ENCODE measurements at regions not wholly inside any gene's neighbourhood (a gene's known extent, or its start where the extent isn't known, plus 50 kb on each side); places are given as distances from the start of the nearest gene placed in this dataset.

- Histone ChIP-seq H3K9ac (ENCODE audit: low read depth in 1 of 3, low read length in 3 of 3) (no peak overlapping the region), H3K27me3 (ENCODE audit: control insufficient read depth in 3 of 3, insufficient read depth in 3 of 3, low read length in 3 of 3) (peaks cover 4 to 31% (median 31%) of the 10 kb centered on the region in 3 donors), H3K9me3 (ENCODE audit: control insufficient read depth in 3 of 3, low read length in 3 of 3) (no peaks in the 10 kb centered on the region), H3K36me3 (ENCODE audit: control insufficient read depth in 3 of 3, insufficient read depth in 3 of 3, low read length in 3 of 3) (no peaks in the 10 kb centered on the region), H3K4me1 (ENCODE audit: control insufficient read depth in 3 of 3, insufficient read depth in 3 of 3, low read length in 3 of 3) (no peaks in the 10 kb centered on the region), H3K4me3 (ENCODE audit: low read length in 3 of 3) (no peak overlapping the region), H3K27ac (ENCODE audit: low read depth, low read length) (no peak overlapping the region)
These were observed 288.4 kb downstream of the SOX11 start for GRCh38 chr2:5980450-5981190.

DNA sequence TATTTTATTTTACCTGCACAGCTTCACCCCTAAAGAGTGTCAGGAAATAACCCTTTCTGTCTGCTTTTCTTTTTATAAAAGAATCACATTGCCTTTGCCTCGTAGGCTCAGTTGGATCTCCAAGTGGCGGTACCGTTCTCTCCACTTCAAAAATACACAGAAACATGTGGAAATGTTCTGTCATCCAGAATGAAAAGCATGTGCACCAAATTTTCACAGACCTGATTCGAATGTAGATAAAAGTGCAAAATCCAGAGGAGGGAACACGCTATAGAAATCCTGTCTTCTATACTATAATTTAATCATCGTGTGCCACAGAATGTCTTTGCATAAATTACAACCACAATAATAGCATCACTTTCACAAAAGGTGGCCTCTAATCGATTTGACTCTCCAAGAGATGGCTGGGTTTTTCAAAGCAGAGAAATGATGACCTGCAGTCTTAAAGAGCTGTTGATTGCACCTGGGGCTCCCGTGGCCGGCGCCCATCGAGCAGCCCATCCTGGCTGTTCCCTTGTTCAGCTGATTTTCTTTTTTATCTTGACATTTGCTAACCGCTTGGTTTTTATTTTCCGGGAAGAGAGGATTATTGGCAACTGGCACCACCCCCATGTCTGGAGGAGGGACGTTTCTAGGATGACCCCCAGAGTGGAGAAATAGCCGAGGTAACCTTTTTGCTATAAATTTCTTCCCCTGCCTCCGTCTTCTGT, 290.2 kb downstream of the SOX11 start:
- Histone ChIP-seq H3K27me3 (ENCODE audit: control insufficient read depth in 3 of 3, insufficient read depth in 3 of 3, low read length in 3 of 3) (peaks cover 4 to 31% (median 31%) of the 10 kb centered on the region in 3 donors), H3K9ac (ENCODE audit: low read depth in 1 of 3, low read length in 3 of 3) (no peak overlapping the region), H3K4me3 (ENCODE audit: low read length in 3 of 3) (no peak overlapping the region)

DNA sequence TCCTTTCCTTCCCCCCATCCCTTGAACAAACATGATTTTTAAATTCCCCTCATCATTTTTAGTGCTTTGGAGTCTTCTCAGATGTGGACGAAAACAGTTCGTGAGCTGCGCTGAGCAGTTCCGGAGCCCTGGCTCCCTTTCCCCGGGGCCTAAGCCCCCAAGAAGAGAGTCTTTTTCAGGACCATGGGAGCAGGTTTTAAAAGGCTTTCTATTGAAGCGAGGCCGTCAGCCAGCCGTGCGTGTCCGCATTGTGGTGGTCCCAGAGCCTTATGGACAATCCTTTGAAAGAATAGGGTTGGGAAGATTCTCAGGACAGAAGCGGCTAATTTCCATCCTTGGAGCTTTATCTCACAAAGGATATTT, 290.7 kb downstream of the SOX11 start:
- H3K9me3 ChIP-seq (ENCODE audit: control insufficient read depth in 3 of 3, low read length in 3 of 3), result no peaks in the 10 kb centered on the region
- no peaks in the 10 kb centered on the region for H3K36me3 ChIP-seq (ENCODE audit: control insufficient read depth in 3 of 3, insufficient read depth in 3 of 3, low read length in 3 of 3)
- no peak overlapping the region for H3K27ac ChIP-seq (ENCODE audit: low read depth, low read length)
- H3K27me3 ChIP-seq (ENCODE audit: control insufficient read depth in 3 of 3, insufficient read depth in 3 of 3, low read length in 3 of 3), result peaks cover 4 to 31% (median 31%) of the 10 kb centered on the region in 3 donors
- no peak overlapping the region for H3K9ac ChIP-seq (ENCODE audit: low read depth in 1 of 3, low read length in 3 of 3)
- H3K4me3 ChIP-seq (ENCODE audit: low read length in 3 of 3), result no peak overlapping the region
- H3K4me1 ChIP-seq (ENCODE audit: control insufficient read depth in 3 of 3, insufficient read depth in 3 of 3, low read length in 3 of 3), result no peaks in the 10 kb centered on the region

More for the DNA sequence above, 290.2 kb downstream of the SOX11 start:
- H3K4me1 ChIP-seq (ENCODE audit: control insufficient read depth in 3 of 3, insufficient read depth in 3 of 3, low read length in 3 of 3), result no peaks in the 10 kb centered on the region
- no peak overlapping the region for H3K27ac ChIP-seq (ENCODE audit: low read depth, low read length)
- H3K9me3 ChIP-seq (ENCODE audit: control insufficient read depth in 3 of 3, low read length in 3 of 3), result no peaks in the 10 kb centered on the region
- H3K36me3 ChIP-seq (ENCODE audit: control insufficient read depth in 3 of 3, insufficient read depth in 3 of 3, low read length in 3 of 3), result no peaks in the 10 kb centered on the region

GRCh38 chr2:5983511-5984272, 291.5 kb downstream of the SOX11 start:
- Histone ChIP-seq H3K9me3 (ENCODE audit: control insufficient read depth in 3 of 3, low read length in 3 of 3) (no peaks in the 10 kb centered on the region), H3K27me3 (ENCODE audit: control insufficient read depth in 3 of 3, insufficient read depth in 3 of 3, low read length in 3 of 3) (peaks cover 4 to 31% (median 31%) of the 10 kb centered on the region in 3 donors), H3K4me3 (ENCODE audit: low read length in 3 of 3) (no peak overlapping the region), H3K27ac (ENCODE audit: low read depth, low read length) (no peak overlapping the region), H3K36me3 (ENCODE audit: control insufficient read depth in 3 of 3, insufficient read depth in 3 of 3, low read length in 3 of 3) (no peaks in the 10 kb centered on the region), H3K4me1 (ENCODE audit: control insufficient read depth in 3 of 3, insufficient read depth in 3 of 3, low read length in 3 of 3) (no peaks in the 10 kb centered on the region), H3K9ac (ENCODE audit: low read depth in 1 of 3, low read length in 3 of 3) (no peak overlapping the region)

DNA sequence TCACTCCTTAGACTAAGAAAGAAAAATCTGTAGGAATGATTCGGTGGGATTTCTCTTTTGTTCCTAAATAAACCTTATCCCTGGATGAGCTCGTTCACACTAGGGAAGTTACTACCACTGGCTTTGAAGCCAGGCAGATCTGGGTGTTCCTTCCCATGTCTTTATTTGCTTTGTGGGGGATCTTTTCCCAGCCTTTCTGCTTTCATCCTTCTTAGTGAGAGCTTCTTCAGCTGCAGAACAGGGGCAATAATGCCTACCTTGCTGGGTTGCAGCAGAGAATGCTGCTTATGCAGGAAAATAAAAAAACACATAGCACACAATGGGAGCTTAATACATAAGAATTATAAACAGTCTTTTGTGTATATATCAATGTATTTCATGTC, 292.1 kb downstream of the SOX11 start:
- no peaks in the 10 kb centered on the region for H3K4me1 ChIP-seq (ENCODE audit: control insufficient read depth in 3 of 3, insufficient read depth in 3 of 3, low read length in 3 of 3)
- no peaks in the 10 kb centered on the region for H3K9me3 ChIP-seq (ENCODE audit: control insufficient read depth in 3 of 3, low read length in 3 of 3)
- H3K36me3 ChIP-seq (ENCODE audit: control insufficient read depth in 3 of 3, insufficient read depth in 3 of 3, low read length in 3 of 3), result no peaks in the 10 kb centered on the region
- peaks cover 4 to 31% (median 31%) of the 10 kb centered on the region in 3 donors for H3K27me3 ChIP-seq (ENCODE audit: control insufficient read depth in 3 of 3, insufficient read depth in 3 of 3, low read length in 3 of 3)
- no peak overlapping the region for H3K4me3 ChIP-seq (ENCODE audit: low read length in 3 of 3)
- no peak overlapping the region for H3K27ac ChIP-seq (ENCODE audit: low read depth, low read length)
- no peak overlapping the region for H3K9ac ChIP-seq (ENCODE audit: low read depth in 1 of 3, low read length in 3 of 3)

DNA sequence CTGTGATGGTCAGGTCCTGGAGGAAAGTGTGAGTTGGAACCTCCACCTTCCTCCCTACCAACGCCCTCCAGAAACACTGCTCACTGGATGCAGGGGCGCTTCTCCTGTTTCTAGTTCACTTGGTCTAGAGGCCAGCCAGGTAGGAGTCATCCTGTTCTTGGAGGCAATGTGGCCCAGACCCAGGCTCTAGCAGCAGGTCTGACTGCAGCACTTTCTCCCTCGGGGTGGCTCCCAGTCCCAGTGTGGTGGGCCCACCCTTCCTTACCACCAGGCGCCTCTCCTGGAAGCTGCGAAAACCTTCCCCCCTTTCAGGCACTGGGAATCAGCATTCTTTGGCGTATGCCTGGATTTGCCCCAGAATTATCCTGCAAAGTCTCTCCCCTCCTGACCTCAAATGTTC, 292.8 kb downstream of the SOX11 start:
- H3K27me3 ChIP-seq (ENCODE audit: control insufficient read depth in 3 of 3, insufficient read depth in 3 of 3, low read length in 3 of 3), result peaks cover 4 to 31% (median 28%) of the 10 kb centered on the region in 3 donors

DNA sequence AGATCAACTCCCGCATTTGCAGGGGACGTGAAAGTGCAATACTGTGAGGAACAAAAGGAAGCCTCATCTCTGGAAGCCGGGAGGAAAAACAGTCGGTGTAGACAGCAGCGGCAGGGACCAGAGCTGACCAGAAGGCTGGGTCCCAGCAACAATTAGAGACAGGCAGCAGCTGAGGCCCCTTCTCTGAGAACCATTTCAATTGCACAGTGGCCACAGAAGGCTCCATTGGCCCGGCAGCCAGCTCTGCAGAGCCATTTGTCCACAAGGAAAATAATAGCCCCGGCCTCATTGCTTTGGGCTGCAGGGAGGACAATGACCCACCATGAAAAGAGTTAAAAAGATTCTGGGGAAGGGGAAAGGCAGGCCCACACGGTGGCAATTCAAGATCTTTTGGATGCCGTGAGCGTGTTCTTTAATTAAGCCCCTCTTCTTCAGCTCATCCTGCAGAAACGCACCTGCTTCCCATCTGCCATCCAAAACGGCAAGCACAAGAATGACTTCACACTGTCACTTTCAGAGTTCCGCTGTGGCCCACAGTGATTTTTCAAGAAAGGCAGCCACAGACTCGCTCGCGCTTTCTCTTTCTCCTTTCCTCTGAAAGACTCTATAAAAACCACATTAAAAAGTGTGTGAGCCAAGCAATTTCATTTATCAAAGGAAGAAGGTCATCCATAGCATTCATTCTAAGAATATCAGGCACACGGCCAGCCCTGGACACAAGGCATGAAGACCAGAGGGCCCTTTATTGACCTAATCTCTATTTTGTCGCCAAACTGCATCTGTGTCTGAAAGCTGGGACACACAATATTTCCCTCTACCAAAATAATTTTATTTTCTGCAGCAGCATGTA, 293.6 kb downstream of the SOX11 start:
- no peak overlapping the region for H3K4me3 ChIP-seq (ENCODE audit: low read length in 3 of 3)

More for the DNA sequence above, 292.8 kb downstream of the SOX11 start:
- Histone ChIP-seq H3K9me3 (ENCODE audit: control insufficient read depth in 3 of 3, low read length in 3 of 3) (no peaks in the 10 kb centered on the region), H3K4me3 (ENCODE audit: low read length in 3 of 3) (no peak overlapping the region), H3K9ac (ENCODE audit: low read depth in 1 of 3, low read length in 3 of 3) (no peak overlapping the region), H3K27ac (ENCODE audit: low read depth, low read length) (no peak overlapping the region), H3K36me3 (ENCODE audit: control insufficient read depth in 3 of 3, insufficient read depth in 3 of 3, low read length in 3 of 3) (no peaks in the 10 kb centered on the region), H3K4me1 (ENCODE audit: control insufficient read depth in 3 of 3, insufficient read depth in 3 of 3, low read length in 3 of 3) (no peaks in the 10 kb centered on the region)

DNA sequence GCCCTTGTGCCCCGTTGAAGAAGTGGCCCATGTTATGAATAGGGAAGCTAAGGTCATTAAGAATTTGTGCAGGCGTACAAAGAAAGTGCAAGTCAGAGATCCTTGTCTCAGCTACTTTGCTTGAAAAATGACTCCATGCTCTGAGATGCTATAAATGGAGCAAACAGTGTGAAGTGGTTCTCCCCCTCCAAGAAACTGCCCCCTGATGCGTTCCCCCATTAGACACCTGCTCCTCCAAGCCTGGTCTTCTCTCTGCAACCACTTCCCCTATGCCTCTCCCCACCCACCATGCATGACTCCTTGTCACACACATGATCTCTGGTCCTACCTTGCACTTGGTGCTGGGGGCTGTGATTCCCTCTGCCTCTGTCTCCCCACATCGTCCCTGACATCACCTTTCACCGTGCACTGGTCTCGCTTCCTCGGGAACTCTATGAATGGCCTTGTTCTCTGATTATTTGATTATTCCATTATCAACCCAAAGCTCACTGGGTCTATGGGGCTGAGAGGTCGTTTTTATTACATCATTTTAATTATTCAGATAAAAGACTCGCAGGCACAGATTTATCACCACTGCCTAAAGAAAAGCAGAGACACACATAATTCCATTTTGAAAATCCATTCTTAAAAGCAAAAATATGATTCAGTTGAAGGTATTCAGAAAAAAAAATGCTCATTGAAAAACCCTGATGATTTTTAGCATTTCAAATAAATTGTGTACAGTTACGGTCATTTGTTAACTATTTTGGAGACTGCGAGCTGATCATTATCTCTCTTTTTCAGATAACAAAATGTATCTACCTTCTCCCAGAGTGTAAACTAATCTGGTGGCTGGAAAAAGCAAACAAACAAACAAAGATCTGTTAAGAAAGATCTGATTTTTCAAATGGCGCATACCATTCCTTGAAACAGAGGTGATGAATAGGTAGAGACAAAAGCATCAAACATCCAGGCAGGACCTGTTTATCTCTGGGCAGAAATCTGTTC, 294.9 kb downstream of the SOX11 start:
- Histone ChIP-seq H3K9ac (ENCODE audit: low read depth in 1 of 3, low read length in 3 of 3) (no peak overlapping the region), H3K36me3 (ENCODE audit: control insufficient read depth in 3 of 3, insufficient read depth in 3 of 3, low read length in 3 of 3) (no peaks in the 10 kb centered on the region), H3K4me1 (ENCODE audit: control insufficient read depth in 3 of 3, insufficient read depth in 3 of 3, low read length in 3 of 3) (no peaks in the 10 kb centered on the region), H3K4me3 (ENCODE audit: low read length in 3 of 3) (no peak overlapping the region), H3K27ac (ENCODE audit: low read depth, low read length) (no peak overlapping the region), H3K27me3 (ENCODE audit: control insufficient read depth in 3 of 3, insufficient read depth in 3 of 3, low read length in 3 of 3) (peaks cover 4 to 16% (median 16%) of the 10 kb centered on the region in 3 donors), H3K9me3 (ENCODE audit: control insufficient read depth in 3 of 3, low read length in 3 of 3) (no peaks in the 10 kb centered on the region)

More for the DNA sequence above, 293.6 kb downstream of the SOX11 start:
- no peaks in the 10 kb centered on the region for H3K9me3 ChIP-seq (ENCODE audit: control insufficient read depth in 3 of 3, low read length in 3 of 3)
- H3K27me3 ChIP-seq (ENCODE audit: control insufficient read depth in 3 of 3, insufficient read depth in 3 of 3, low read length in 3 of 3), result peaks cover 4 to 27% (median 22%) of the 10 kb centered on the region in 3 donors
- H3K27ac ChIP-seq (ENCODE audit: low read depth, low read length), result no peak overlapping the region
- no peaks in the 10 kb centered on the region for H3K36me3 ChIP-seq (ENCODE audit: control insufficient read depth in 3 of 3, insufficient read depth in 3 of 3, low read length in 3 of 3)
- no peak overlapping the region for H3K9ac ChIP-seq (ENCODE audit: low read depth in 1 of 3, low read length in 3 of 3)
- H3K4me1 ChIP-seq (ENCODE audit: control insufficient read depth in 3 of 3, insufficient read depth in 3 of 3, low read length in 3 of 3), result no peaks in the 10 kb centered on the region

All from skeletal muscle tissue (tissue), 3 donors.